H1 (cell line): ENCODE measurements at regions not wholly inside any gene's neighbourhood (a gene's known extent, or its start where the extent isn't known, plus 50 kb on each side); places are given as distances from the start of the nearest gene placed in this dataset.

Experiments
- CTCF ChIA-PET: fragments of 300-600 bp; sonication (Branson Sonifier 250); formaldehyde crosslinking; loops from one replicate; lab custom pipeline; 2021; ENCODE audit not compliant: partially characterized antibody; lab: Charles Lee
- POLR2A ChIA-PET: fragments of 300-600 bp; sonication (Branson Sonifier 250); formaldehyde crosslinking; loops from one replicate; lab custom pipeline; 2021; ENCODE audit warnings: inconsistent platforms; ENCODE audit not compliant: partially characterized antibody; lab: Charles Lee
- DNase-seq, 2 experiments: peaks; one replicate each; pipeline versions ENCODE4 v3.0.0 to v3.0.0-alpha.2; 2010 to 2022; ENCODE audit warnings: low spot score in 2 of 2, low read depth in 1 of 2, mixed read lengths in 1 of 2
- FAIRE-seq: peaks from 2 replicates; lab custom pipeline; 2011; peaks lifted over from hg19 to GRCh38; lab: Jason Lieb, UNC
- H2AFZ ChIP-seq: 2 replicates; pipeline ENCODE4 v1.8.1; 2012; ENCODE audit warnings: low read length, inconsistent platforms
- H2AK5ac ChIP-seq: 2 replicates; pipeline ENCODE4 v1.6.1; 2013; ENCODE audit warnings: low read depth, low read length
- H2BK120ac ChIP-seq: replicated peaks from 2 replicates; pipeline ENCODE3; 2013; ENCODE audit warnings: low read depth, low read length, inconsistent platforms
- H2BK12ac ChIP-seq: 2 replicates; pipeline ENCODE4 v1.6.1; 2013; ENCODE audit warnings: low read depth, low read length
- H2BK15ac ChIP-seq: 2 replicates; pipeline ENCODE4 v1.6.1; 2013; ENCODE audit warnings: low read length
- H2BK20ac ChIP-seq: 2 replicates; pipeline ENCODE4 v1.6.1; 2013; ENCODE audit warnings: low read length
- H2BK5ac ChIP-seq: 2 replicates; pipeline ENCODE4 v1.6.1; 2013; ENCODE audit warnings: low read depth, low read length
- H3K14ac ChIP-seq: 2 replicates; pipeline ENCODE4 v1.6.1; 2013; ENCODE audit warnings: inconsistent platforms; ENCODE audit not compliant: insufficient read length
- H3K18ac ChIP-seq: 2 replicates; pipeline ENCODE4 v1.6.1; 2013; ENCODE audit warnings: low read length; ENCODE audit errors: extremely low read depth
- H3K23ac ChIP-seq: 2 replicates; pipeline ENCODE4 v1.6.1; 2013; ENCODE audit warnings: inconsistent platforms; ENCODE audit not compliant: insufficient read length
- H3K23me2 ChIP-seq: 2 replicates; pipeline ENCODE4 v1.6.1; 2013; ENCODE audit warnings: low read depth, low read length
- H3K27ac ChIP-seq: 2 replicates; pipeline ENCODE4 v1.6.1; 2011; ENCODE audit warnings: low read depth, low read length, inconsistent platforms
- H3K27me3 ChIP-seq, 4 experiments: replicated peaks in 1 of 4; 1 replicate in 1 of 4; 2 replicates in 3 of 4; pipeline versions ENCODE4 v1.6.1 to v1.8.1; 2011 to 2013; ENCODE audit warnings: low read length in 3 of 4, mild to moderate bottlenecking in 3 of 4, inconsistent platforms in 2 of 4, mixed read lengths in 2 of 4, moderate library complexity in 1 of 4; ENCODE audit not compliant: control insufficient read depth in 3 of 4, insufficient read depth in 3 of 4; ENCODE audit errors: extremely low read depth in 1 of 4
- H3K36me3 ChIP-seq, 4 experiments: 2 replicates each; pipeline versions ENCODE4 v1.6.1 to v1.8.1; 2011 to 2013; ENCODE audit warnings: mild to moderate bottlenecking in 4 of 4, low read length in 3 of 4, moderate library complexity in 2 of 4, control low read depth in 1 of 4, inconsistent platforms in 1 of 4; ENCODE audit not compliant: insufficient read depth in 4 of 4, control insufficient read depth in 2 of 4
- H3K4ac ChIP-seq: replicated peaks from 2 replicates; pipeline ENCODE3; 2013; ENCODE audit warnings: low read length, low read depth, mixed read lengths, inconsistent platforms; ENCODE audit not compliant: insufficient read length
- H3K4me1 ChIP-seq, 4 experiments: replicated peaks in 1 of 4; 1 replicate in 1 of 4; 2 replicates in 3 of 4; pipeline versions ENCODE4 v1.6.1 to v1.8.1; 2011 to 2013; ENCODE audit warnings: low read length in 3 of 4, inconsistent platforms in 2 of 4, mixed read lengths in 1 of 4; ENCODE audit not compliant: insufficient read depth in 4 of 4, control insufficient read depth in 3 of 4
- H3K4me2 ChIP-seq, 2 experiments: 2 replicates each; pipeline versions ENCODE4 v1.6.1 to v1.8.1; 2011 to 2013; ENCODE audit warnings: low read depth in 2 of 2, low read length in 2 of 2, control low read depth in 1 of 2, inconsistent platforms in 1 of 2, mild to moderate bottlenecking in 1 of 2; ENCODE audit not compliant: insufficient read depth in 1 of 2
- H3K4me3 ChIP-seq, 4 experiments: fragments of 200-600, 300-600 bp in 1 of 4; sonication (generic), shearing (Covaris generic), sonication (Bioruptor Twin) in 1 of 4; 2 replicates each; pipeline versions ENCODE4 v1.5.1 to v1.8.1; 2011 to 2016; ENCODE audit warnings: low read length in 4 of 4, low read depth in 3 of 4, control low read depth in 2 of 4, inconsistent platforms in 2 of 4, mild to moderate bottlenecking in 2 of 4, mixed read lengths in 1 of 4, moderate library complexity in 1 of 4; ENCODE audit not compliant: insufficient read depth in 2 of 4; ENCODE audit errors: extremely low read depth in 1 of 4
- H3K56ac ChIP-seq: replicated peaks from 2 replicates; pipeline ENCODE3; 2013; ENCODE audit warnings: low read depth, mild to moderate bottlenecking, mixed read lengths, low read length, inconsistent platforms; ENCODE audit not compliant: insufficient read length
- H3K79me1 ChIP-seq: 2 replicates; pipeline ENCODE4 v1.6.1; 2013; ENCODE audit warnings: low read depth, low read length, control low read depth
- H3K79me2 ChIP-seq, 2 experiments: 2 replicates each; pipeline versions ENCODE4 v1.6.1 to v1.8.1; 2012 to 2013; ENCODE audit warnings: low read length in 2 of 2, mild to moderate bottlenecking in 2 of 2, inconsistent platforms in 1 of 2; ENCODE audit not compliant: insufficient read depth in 2 of 2, control insufficient read depth in 1 of 2
- H3K9ac ChIP-seq, 4 experiments: replicated peaks in 1 of 4; 1 replicate in 1 of 4; 2 replicates in 3 of 4; pipeline versions ENCODE4 v1.6.1 to v1.8.1; 2011 to 2013; ENCODE audit warnings: low read depth in 3 of 4, low read length in 3 of 4, control low read depth in 2 of 4, mild to moderate bottlenecking in 2 of 4, moderate library complexity in 2 of 4, inconsistent platforms in 1 of 4; ENCODE audit errors: extremely low read depth in 1 of 4
- H3K9me3 ChIP-seq, 2 experiments: 2 replicates each; pipeline versions ENCODE4 v1.6.1 to v1.8.1; 2012 to 2013; ENCODE audit warnings: mild to moderate bottlenecking in 2 of 2, moderate library complexity in 2 of 2, control low read depth in 1 of 2, inconsistent platforms in 1 of 2, low read depth in 1 of 2, low read length in 1 of 2, mixed read lengths in 1 of 2; ENCODE audit not compliant: insufficient read depth in 2 of 2
- H4K20me1 ChIP-seq, 2 experiments: replicated peaks in 1 of 2; 2 replicates each; pipeline versions ENCODE3 to v1.8.1; 2011 to 2013; ENCODE audit warnings: inconsistent platforms in 2 of 2, low read length in 2 of 2, mild to moderate bottlenecking in 1 of 2; ENCODE audit not compliant: insufficient read depth in 2 of 2, control insufficient read depth in 1 of 2
- H4K5ac ChIP-seq: 2 replicates; pipeline ENCODE4 v1.6.1; 2013; ENCODE audit warnings: low read length, low read depth, mixed read lengths, inconsistent platforms; ENCODE audit not compliant: insufficient read length
- H4K8ac ChIP-seq: 2 replicates; pipeline ENCODE4 v1.8.0; 2013; ENCODE audit warnings: mild to moderate bottlenecking, moderate library complexity, low read length, inconsistent platforms; ENCODE audit not compliant: insufficient read depth; ENCODE audit errors: extremely low read depth
- H4K91ac ChIP-seq: replicated peaks from 2 replicates; pipeline ENCODE3; 2013; ENCODE audit warnings: low read length, mixed read lengths, inconsistent platforms; ENCODE audit not compliant: insufficient read length
- ASH2L ChIP-seq: fragments of 200-600, 300-600 bp; sonication (generic); IDR thresholded peaks from one replicate; pipeline ENCODE4 v1.7.1; 2017; ENCODE audit warnings: low read length
- CEBPB ChIP-seq: IDR thresholded peaks from 2 replicates; pipeline ENCODE4 v1.6.1; 2012; ENCODE audit warnings: low read depth, low read length
- JUN ChIP-seq: IDR thresholded peaks from 2 replicates; pipeline ENCODE4 v1.6.1; 2011; ENCODE audit warnings: low read depth, mild to moderate bottlenecking, improper control_type of control experiment, low read length
- KDM4A ChIP-seq: IDR thresholded peaks from one replicate; pipeline ENCODE4 v1.7.1; 2012; ENCODE audit warnings: low read depth, mild to moderate bottlenecking, moderate library complexity, low read length, inconsistent platforms; ENCODE audit not compliant: severe bottlenecking
- MAFK ChIP-seq: IDR thresholded peaks from 2 replicates; pipeline ENCODE4 v1.6.1; 2012; ENCODE audit warnings: low read depth, mild to moderate bottlenecking, improper control_type of control experiment, low read length
- POLR2A ChIP-seq, 2 experiments: IDR thresholded peaks; 1 replicate in 1 of 2; 2 replicates in 1 of 2; pipeline ENCODE4 v1.6.1; 2011; ENCODE audit warnings: low read depth in 2 of 2, low read length in 2 of 2, mild to moderate bottlenecking in 2 of 2; ENCODE audit errors: control extremely low read depth in 1 of 2
- POU5F1 ChIP-seq: IDR thresholded peaks from 2 replicates; pipeline ENCODE4 v1.6.1; 2011; ENCODE audit warnings: low read depth, mild to moderate bottlenecking, low read length, moderate library complexity
- RFX5 ChIP-seq: IDR thresholded peaks from 2 replicates; pipeline ENCODE4 v1.6.1; 2011; ENCODE audit warnings: low read depth, low read length, improper control_type of control experiment, borderline replicate concordance
- RNF2 ChIP-seq: fragments of 200-900, 300-1000 bp; sonication (generic); IDR thresholded peaks from 2 replicates; pipeline ENCODE4 v1.7.1; 2016; ENCODE audit warnings: borderline replicate concordance, low read depth, mild to moderate bottlenecking, antibody characterized with exemption, low read length; ENCODE audit not compliant: poor library complexity, severe bottlenecking; ENCODE audit errors: missing control alignments
- SIN3A ChIP-seq, 2 experiments: IDR thresholded peaks in 1 of 2; conservative IDR thresholded peaks in 1 of 2; 2 replicates each; pipeline ENCODE4 v1.6.1; 2011 to 2012; ENCODE audit warnings: low read length in 2 of 2, improper control_type of control experiment in 1 of 2, low read depth in 1 of 2, mild to moderate bottlenecking in 1 of 2
- SP4 ChIP-seq: IDR thresholded peaks from 2 replicates; pipeline ENCODE4 v1.6.1; 2012; ENCODE audit warnings: low read length, inconsistent platforms
- TEAD4 ChIP-seq: IDR thresholded peaks from 2 replicates; pipeline ENCODE4 v1.6.1; 2012; ENCODE audit warnings: low read depth, low read length, inconsistent platforms, mixed read lengths
- WGBS, 2 experiments: shearing (Covaris generic) in 1 of 2; methylation state at CpG; one replicate each; pipeline versions ENCODE4 v1.1.6 to v1.1.7; 2013 to 2015; ENCODE audit warnings: low lambda C conversion rate in 2 of 2, mixed read lengths in 2 of 2, inconsistent platforms in 1 of 2, low coverage in 1 of 2, missing lambda C conversion rate in 1 of 2; ENCODE audit not compliant: insufficient replicate concordance in 2 of 2, insufficient coverage in 1 of 2, insufficient read length in 1 of 2; ENCODE audit errors: extremely low coverage in 1 of 2, missing lambda C conversion rate in 1 of 2; 5-methylcytosine and 5-hydroxymethylcytosine counted together

DNA sequence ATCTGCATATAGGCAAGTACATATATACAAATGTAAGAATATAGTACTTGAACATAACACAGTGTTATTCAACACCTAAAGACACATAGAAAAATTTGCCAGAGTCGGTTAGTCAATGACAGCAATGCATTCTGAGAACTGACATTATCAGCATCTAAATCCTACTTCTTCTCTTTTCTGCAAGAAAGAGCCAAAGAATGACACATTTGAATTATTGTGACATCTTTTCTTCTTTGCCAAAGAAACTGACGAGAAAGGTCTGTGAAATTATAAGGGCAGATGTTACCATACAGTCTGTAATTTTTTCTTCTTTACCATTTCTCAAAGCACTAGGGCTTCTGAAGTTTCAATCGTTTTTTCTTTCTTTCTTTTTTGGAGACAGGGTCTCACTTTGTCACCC is 350.9 kb upstream of the NBEA start:
- H4K5ac ChIP-seq, result no peak overlapping the region
- no peak overlapping the region for H2BK12ac ChIP-seq
- POLR2A ChIA-PET, result no interaction called here
- DNase-seq (no peak), FAIRE-seq (no peak)
- no peaks in the 10 kb centered on the region for H3K9me3 ChIP-seq
- no peak overlapping the region for H2BK15ac ChIP-seq
- H4K20me1 ChIP-seq, result no peaks in the 10 kb centered on the region
- no peak overlapping the region for H3K23ac ChIP-seq
- H2BK120ac ChIP-seq, result no peak overlapping the region
- H3K4ac ChIP-seq, result no peak overlapping the region
- H3K27ac ChIP-seq, result no peak overlapping the region
- no peaks in the 10 kb centered on the region for H3K36me3 ChIP-seq
- H3K79me1 ChIP-seq, result no peaks in the 10 kb centered on the region
- no peak overlapping the region for H4K91ac ChIP-seq
- H3K23me2 ChIP-seq, result peaks cover 4% of the 10 kb centered on the region; the same call in 1 of the 2 replicates
- 87% methylated on average over 3 of the region's 3 CpGs; no CpG with 5 or more reads in 1 of the 2 experiments for WGBS, 2 experiments
- H3K56ac ChIP-seq, result no peak overlapping the region
- no peak overlapping the region for H3K18ac ChIP-seq
- no peak overlapping the region for H4K8ac ChIP-seq
- peaks cover 0 to 9% (median 1%) of the 10 kb centered on the region in 4 experiments; a peak in 1 of 7 replicates for H3K4me1 ChIP-seq
- no peak overlapping the region for H3K4me2 ChIP-seq
- CTCF ChIA-PET, result no interaction called here
- no peaks in the 10 kb centered on the region for H3K27me3 ChIP-seq
- no peak overlapping the region for H3K14ac ChIP-seq
- H3K9ac ChIP-seq, result no peak overlapping the region
- H2BK20ac ChIP-seq, result no peak overlapping the region
- TF ChIP-seq SIN3A (conservative IDR thresholded peaks at IDR 0.05 in 1 of 2, IDR thresholded peaks at IDR 0.05 in 1 of 2; ENCODE audit: low read depth in 1 of 2, low read length in 2 of 2) (no peak), POLR2A (IDR thresholded peaks at IDR 0.05; ENCODE audit: control extremely low read depth in 1 of 2, low read depth in 2 of 2, low read length in 2 of 2) (no peak), CEBPB (no peak), KDM4A (no peak), JUN (no peak), RFX5 (no peak), TEAD4 (no peak), SP4 (no peak), RNF2 (no peak), POU5F1 (no peak), ASH2L (no peak), MAFK (no peak)
- H2AK5ac ChIP-seq, result no peak overlapping the region
- no peak overlapping the region for H2BK5ac ChIP-seq
- no peak overlapping the region for H2AFZ ChIP-seq
- no peak overlapping the region for H3K4me3 ChIP-seq
- no peaks in the 10 kb centered on the region for H3K79me2 ChIP-seq
